H1 (cell line): ENCODE measurements at regions not wholly inside any gene's neighbourhood (a gene's known extent, or its start where the extent isn't known, plus 50 kb on each side); places are given as distances from the start of the nearest gene placed in this dataset.

Experiments
- CTCF ChIA-PET: fragments of 300-600 bp; sonication (Branson Sonifier 250); formaldehyde crosslinking; loops from one replicate; lab custom pipeline; 2021; ENCODE audit not compliant: partially characterized antibody; lab: Charles Lee
- POLR2A ChIA-PET: fragments of 300-600 bp; sonication (Branson Sonifier 250); formaldehyde crosslinking; loops from one replicate; lab custom pipeline; 2021; ENCODE audit warnings: inconsistent platforms; ENCODE audit not compliant: partially characterized antibody; lab: Charles Lee
- DNase-seq, 2 experiments: peaks; one replicate each; pipeline versions ENCODE4 v3.0.0 to v3.0.0-alpha.2; 2010 to 2022; ENCODE audit warnings: low spot score in 2 of 2, low read depth in 1 of 2, mixed read lengths in 1 of 2
- FAIRE-seq: peaks from 2 replicates; lab custom pipeline; 2011; peaks lifted over from hg19 to GRCh38; lab: Jason Lieb, UNC
- H2AFZ ChIP-seq: 2 replicates; pipeline ENCODE4 v1.8.1; 2012; ENCODE audit warnings: low read length, inconsistent platforms
- H2AK5ac ChIP-seq: 2 replicates; pipeline ENCODE4 v1.6.1; 2013; ENCODE audit warnings: low read depth, low read length
- H2BK120ac ChIP-seq: replicated peaks from 2 replicates; pipeline ENCODE3; 2013; ENCODE audit warnings: low read depth, low read length, inconsistent platforms
- H2BK12ac ChIP-seq: 2 replicates; pipeline ENCODE4 v1.6.1; 2013; ENCODE audit warnings: low read depth, low read length
- H2BK15ac ChIP-seq: 2 replicates; pipeline ENCODE4 v1.6.1; 2013; ENCODE audit warnings: low read length
- H2BK20ac ChIP-seq: 2 replicates; pipeline ENCODE4 v1.6.1; 2013; ENCODE audit warnings: low read length
- H2BK5ac ChIP-seq: 2 replicates; pipeline ENCODE4 v1.6.1; 2013; ENCODE audit warnings: low read depth, low read length
- H3K14ac ChIP-seq: 2 replicates; pipeline ENCODE4 v1.6.1; 2013; ENCODE audit warnings: inconsistent platforms; ENCODE audit not compliant: insufficient read length
- H3K18ac ChIP-seq: 2 replicates; pipeline ENCODE4 v1.6.1; 2013; ENCODE audit warnings: low read length; ENCODE audit errors: extremely low read depth
- H3K23ac ChIP-seq: 2 replicates; pipeline ENCODE4 v1.6.1; 2013; ENCODE audit warnings: inconsistent platforms; ENCODE audit not compliant: insufficient read length
- H3K23me2 ChIP-seq: 2 replicates; pipeline ENCODE4 v1.6.1; 2013; ENCODE audit warnings: low read depth, low read length
- H3K27ac ChIP-seq: 2 replicates; pipeline ENCODE4 v1.6.1; 2011; ENCODE audit warnings: low read depth, low read length, inconsistent platforms
- H3K27me3 ChIP-seq, 4 experiments: replicated peaks in 1 of 4; 1 replicate in 1 of 4; 2 replicates in 3 of 4; pipeline versions ENCODE4 v1.6.1 to v1.8.1; 2011 to 2013; ENCODE audit warnings: low read length in 3 of 4, mild to moderate bottlenecking in 3 of 4, inconsistent platforms in 2 of 4, mixed read lengths in 2 of 4, moderate library complexity in 1 of 4; ENCODE audit not compliant: control insufficient read depth in 3 of 4, insufficient read depth in 3 of 4; ENCODE audit errors: extremely low read depth in 1 of 4
- H3K36me3 ChIP-seq, 4 experiments: 2 replicates each; pipeline versions ENCODE4 v1.6.1 to v1.8.1; 2011 to 2013; ENCODE audit warnings: mild to moderate bottlenecking in 4 of 4, low read length in 3 of 4, moderate library complexity in 2 of 4, control low read depth in 1 of 4, inconsistent platforms in 1 of 4; ENCODE audit not compliant: insufficient read depth in 4 of 4, control insufficient read depth in 2 of 4
- H3K4ac ChIP-seq: replicated peaks from 2 replicates; pipeline ENCODE3; 2013; ENCODE audit warnings: low read length, low read depth, mixed read lengths, inconsistent platforms; ENCODE audit not compliant: insufficient read length
- H3K4me1 ChIP-seq, 4 experiments: replicated peaks in 1 of 4; 1 replicate in 1 of 4; 2 replicates in 3 of 4; pipeline versions ENCODE4 v1.6.1 to v1.8.1; 2011 to 2013; ENCODE audit warnings: low read length in 3 of 4, inconsistent platforms in 2 of 4, mixed read lengths in 1 of 4; ENCODE audit not compliant: insufficient read depth in 4 of 4, control insufficient read depth in 3 of 4
- H3K4me2 ChIP-seq, 2 experiments: 2 replicates each; pipeline versions ENCODE4 v1.6.1 to v1.8.1; 2011 to 2013; ENCODE audit warnings: low read depth in 2 of 2, low read length in 2 of 2, control low read depth in 1 of 2, inconsistent platforms in 1 of 2, mild to moderate bottlenecking in 1 of 2; ENCODE audit not compliant: insufficient read depth in 1 of 2
- H3K4me3 ChIP-seq, 4 experiments: fragments of 200-600, 300-600 bp in 1 of 4; sonication (generic), shearing (Covaris generic), sonication (Bioruptor Twin) in 1 of 4; 2 replicates each; pipeline versions ENCODE4 v1.5.1 to v1.8.1; 2011 to 2016; ENCODE audit warnings: low read length in 4 of 4, low read depth in 3 of 4, control low read depth in 2 of 4, inconsistent platforms in 2 of 4, mild to moderate bottlenecking in 2 of 4, mixed read lengths in 1 of 4, moderate library complexity in 1 of 4; ENCODE audit not compliant: insufficient read depth in 2 of 4; ENCODE audit errors: extremely low read depth in 1 of 4
- H3K56ac ChIP-seq: replicated peaks from 2 replicates; pipeline ENCODE3; 2013; ENCODE audit warnings: low read depth, mild to moderate bottlenecking, mixed read lengths, low read length, inconsistent platforms; ENCODE audit not compliant: insufficient read length
- H3K79me1 ChIP-seq: 2 replicates; pipeline ENCODE4 v1.6.1; 2013; ENCODE audit warnings: low read depth, low read length, control low read depth
- H3K79me2 ChIP-seq, 2 experiments: 2 replicates each; pipeline versions ENCODE4 v1.6.1 to v1.8.1; 2012 to 2013; ENCODE audit warnings: low read length in 2 of 2, mild to moderate bottlenecking in 2 of 2, inconsistent platforms in 1 of 2; ENCODE audit not compliant: insufficient read depth in 2 of 2, control insufficient read depth in 1 of 2
- H3K9ac ChIP-seq, 4 experiments: replicated peaks in 1 of 4; 1 replicate in 1 of 4; 2 replicates in 3 of 4; pipeline versions ENCODE4 v1.6.1 to v1.8.1; 2011 to 2013; ENCODE audit warnings: low read depth in 3 of 4, low read length in 3 of 4, control low read depth in 2 of 4, mild to moderate bottlenecking in 2 of 4, moderate library complexity in 2 of 4, inconsistent platforms in 1 of 4; ENCODE audit errors: extremely low read depth in 1 of 4
- H3K9me3 ChIP-seq, 2 experiments: 2 replicates each; pipeline versions ENCODE4 v1.6.1 to v1.8.1; 2012 to 2013; ENCODE audit warnings: mild to moderate bottlenecking in 2 of 2, moderate library complexity in 2 of 2, control low read depth in 1 of 2, inconsistent platforms in 1 of 2, low read depth in 1 of 2, low read length in 1 of 2, mixed read lengths in 1 of 2; ENCODE audit not compliant: insufficient read depth in 2 of 2
- H4K20me1 ChIP-seq, 2 experiments: replicated peaks in 1 of 2; 2 replicates each; pipeline versions ENCODE3 to v1.8.1; 2011 to 2013; ENCODE audit warnings: inconsistent platforms in 2 of 2, low read length in 2 of 2, mild to moderate bottlenecking in 1 of 2; ENCODE audit not compliant: insufficient read depth in 2 of 2, control insufficient read depth in 1 of 2
- H4K5ac ChIP-seq: 2 replicates; pipeline ENCODE4 v1.6.1; 2013; ENCODE audit warnings: low read length, low read depth, mixed read lengths, inconsistent platforms; ENCODE audit not compliant: insufficient read length
- H4K8ac ChIP-seq: 2 replicates; pipeline ENCODE4 v1.8.0; 2013; ENCODE audit warnings: mild to moderate bottlenecking, moderate library complexity, low read length, inconsistent platforms; ENCODE audit not compliant: insufficient read depth; ENCODE audit errors: extremely low read depth
- H4K91ac ChIP-seq: replicated peaks from 2 replicates; pipeline ENCODE3; 2013; ENCODE audit warnings: low read length, mixed read lengths, inconsistent platforms; ENCODE audit not compliant: insufficient read length
- BCL11A ChIP-seq, 2 experiments: IDR thresholded peaks; one replicate each; pipeline ENCODE4 v1.6.1; 2011; ENCODE audit warnings: low read depth in 2 of 2, low read length in 2 of 2, mild to moderate bottlenecking in 2 of 2
- CHD2 ChIP-seq: IDR thresholded peaks from 2 replicates; pipeline ENCODE4 v1.6.1; 2012; ENCODE audit warnings: low read length, improper control_type of control experiment
- EGR1 ChIP-seq: IDR thresholded peaks from 2 replicates; pipeline ENCODE4 v1.6.1; 2011; ENCODE audit warnings: low read depth, low read length, borderline replicate concordance
- EZH2 ChIP-seq: fragments of 200-600 bp; sonication (generic); IDR thresholded peaks from 2 replicates; pipeline ENCODE4 v1.7.1; 2012; ENCODE audit warnings: low read depth, mild to moderate bottlenecking, moderate library complexity, low read length, inconsistent platforms; ENCODE audit not compliant: severe bottlenecking
- KDM4A ChIP-seq: IDR thresholded peaks from one replicate; pipeline ENCODE4 v1.7.1; 2012; ENCODE audit warnings: low read depth, mild to moderate bottlenecking, moderate library complexity, low read length, inconsistent platforms; ENCODE audit not compliant: severe bottlenecking
- NANOG ChIP-seq: IDR thresholded peaks from 2 replicates; pipeline ENCODE4 v1.6.1; 2011; ENCODE audit warnings: low read length, low read depth, mild to moderate bottlenecking, inconsistent platforms; ENCODE audit not compliant: insufficient read depth, poor library complexity, severe bottlenecking
- POLR2A ChIP-seq, 2 experiments: IDR thresholded peaks; 1 replicate in 1 of 2; 2 replicates in 1 of 2; pipeline ENCODE4 v1.6.1; 2011; ENCODE audit warnings: low read depth in 2 of 2, low read length in 2 of 2, mild to moderate bottlenecking in 2 of 2; ENCODE audit errors: control extremely low read depth in 1 of 2
- SIRT6 ChIP-seq: IDR thresholded peaks from one replicate; pipeline ENCODE4 v1.7.1; 2012; ENCODE audit warnings: low read length, inconsistent platforms
- SRF ChIP-seq: IDR thresholded peaks from 2 replicates; pipeline ENCODE4 v1.6.1; 2011; ENCODE audit warnings: mild to moderate bottlenecking, low read depth, low read length, moderate library complexity
- WGBS, 2 experiments: shearing (Covaris generic) in 1 of 2; methylation state at CpG; one replicate each; pipeline versions ENCODE4 v1.1.6 to v1.1.7; 2013 to 2015; ENCODE audit warnings: low lambda C conversion rate in 2 of 2, mixed read lengths in 2 of 2, inconsistent platforms in 1 of 2, low coverage in 1 of 2, missing lambda C conversion rate in 1 of 2; ENCODE audit not compliant: insufficient replicate concordance in 2 of 2, insufficient coverage in 1 of 2, insufficient read length in 1 of 2; ENCODE audit errors: extremely low coverage in 1 of 2, missing lambda C conversion rate in 1 of 2; 5-methylcytosine and 5-hydroxymethylcytosine counted together

- FAIRE-seq, result no peak
- Histone ChIP-seq H3K23ac (no peak overlapping the region), H3K9me3 (no peaks in the 10 kb centered on the region), H4K8ac (no peak overlapping the region), H3K79me1 (no peaks in the 10 kb centered on the region), H3K23me2 (no peaks in the 10 kb centered on the region), H4K20me1 (no peaks in the 10 kb centered on the region), H3K79me2 (no peaks in the 10 kb centered on the region), H3K36me3 (no peaks in the 10 kb centered on the region), H2BK120ac (no peak overlapping the region), H3K9ac (no peak overlapping the region), H2BK12ac (no peak overlapping the region), H2AFZ (no peak overlapping the region), H2AK5ac (no peak overlapping the region), H3K14ac (no peak overlapping the region), H3K4ac (no peak overlapping the region), H2BK5ac (no peak overlapping the region), H2BK15ac (no peak overlapping the region), H3K18ac (no peak overlapping the region), H4K91ac (no peak overlapping the region), H3K4me3 (no peak overlapping the region), H3K56ac (no peak overlapping the region), H3K4me1 (no peaks in the 10 kb centered on the region), H3K4me2 (no peak overlapping the region), H3K27me3 (no peaks in the 10 kb centered on the region), H3K27ac (no peak overlapping the region), H2BK20ac (no peak overlapping the region), H4K5ac (no peak overlapping the region)
- 100% methylated on average over 1 of the region's 1 CpG; no CpG with 5 or more reads in 1 of the 2 experiments for WGBS, 2 experiments
- POLR2A ChIA-PET, result no interaction called here
- DNase-seq, result no peak
- CTCF ChIA-PET, result interaction anchor here (0.9 to 1.3 kb wide), 2 partner anchors 250 to 309 kb away, joined by 3 read pairs; no protein-coding TSS in a partner anchor
- no peak for TF ChIP-seq SIRT6
- TF ChIP-seq EGR1, result no peak
- TF ChIP-seq CHD2, result no peak
- no peak for TF ChIP-seq SRF
- TF ChIP-seq KDM4A, result no peak
- TF ChIP-seq EZH2, result no peak
- no peak for TF ChIP-seq POLR2A (IDR thresholded peaks at IDR 0.05; ENCODE audit: control extremely low read depth in 1 of 2, low read depth in 2 of 2, low read length in 2 of 2)
- no peak for TF ChIP-seq NANOG
- no peak for TF ChIP-seq BCL11A (IDR thresholded peaks at IDR 0.05; ENCODE audit: low read depth in 2 of 2, low read length in 2 of 2)
Observed at GRCh38 chr6:156109713-156110112, 654.1 kb upstream of the NOX3 start.
